ENCODE measurements at regions not wholly inside any gene's neighbourhood (a gene's known extent, or its start where the extent isn't known, plus 50 kb on each side); places are given as distances from the start of the nearest gene placed in this dataset.

DNA sequence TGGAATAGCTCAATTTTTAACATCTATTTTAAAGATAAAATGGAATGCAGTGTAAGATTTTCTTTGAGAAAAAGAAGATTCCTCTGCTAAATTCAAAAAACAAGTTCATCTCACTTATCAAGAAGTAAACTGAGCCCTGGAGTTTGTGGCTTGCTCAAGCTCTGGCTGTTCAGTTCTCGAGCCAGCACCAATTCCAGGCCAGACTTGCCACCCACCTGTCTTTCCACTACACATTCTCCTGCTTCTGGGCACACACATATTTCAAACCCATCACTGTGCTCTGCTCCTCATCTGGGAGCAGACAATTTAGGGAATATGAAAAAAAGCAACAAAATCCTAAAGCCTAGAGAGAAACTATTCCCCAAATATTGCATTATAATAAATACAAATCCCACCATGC lies 424.5 kb downstream of the ENC1 start:
- Histone ChIP-seq H3K27ac (no peak overlapping the region), H3K36me3 (no peaks in the 10 kb centered on the region), H3K4me1 (ENCODE audit: control insufficient read depth in 1 of 2, insufficient read depth in 1 of 2, low read depth in 1 of 2, low read length in 1 of 2) (no peaks in the 10 kb centered on the region), H3K9me3 (no peaks in the 10 kb centered on the region), H3K27me3 (no peaks in the 10 kb centered on the region), H3K4me3 (ENCODE audit: low read depth in 1 of 2, low read length in 1 of 2) (no peak overlapping the region)
- TF ChIP-seq, protein P1, sequence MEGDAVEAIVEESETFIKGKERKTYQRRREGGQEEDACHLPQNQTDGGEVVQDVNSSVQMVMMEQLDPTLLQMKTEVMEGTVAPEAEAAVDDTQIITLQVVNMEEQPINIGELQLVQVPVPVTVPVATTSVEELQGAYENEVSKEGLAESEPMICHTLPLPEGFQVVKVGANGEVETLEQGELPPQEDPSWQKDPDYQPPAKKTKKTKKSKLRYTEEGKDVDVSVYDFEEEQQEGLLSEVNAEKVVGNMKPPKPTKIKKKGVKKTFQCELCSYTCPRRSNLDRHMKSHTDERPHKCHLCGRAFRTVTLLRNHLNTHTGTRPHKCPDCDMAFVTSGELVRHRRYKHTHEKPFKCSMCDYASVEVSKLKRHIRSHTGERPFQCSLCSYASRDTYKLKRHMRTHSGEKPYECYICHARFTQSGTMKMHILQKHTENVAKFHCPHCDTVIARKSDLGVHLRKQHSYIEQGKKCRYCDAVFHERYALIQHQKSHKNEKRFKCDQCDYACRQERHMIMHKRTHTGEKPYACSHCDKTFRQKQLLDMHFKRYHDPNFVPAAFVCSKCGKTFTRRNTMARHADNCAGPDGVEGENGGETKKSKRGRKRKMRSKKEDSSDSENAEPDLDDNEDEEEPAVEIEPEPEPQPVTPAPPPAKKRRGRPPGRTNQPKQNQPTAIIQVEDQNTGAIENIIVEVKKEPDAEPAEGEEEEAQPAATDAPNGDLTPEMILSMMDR (IDR thresholded peaks at IDR 0.05): no peak

DNA sequence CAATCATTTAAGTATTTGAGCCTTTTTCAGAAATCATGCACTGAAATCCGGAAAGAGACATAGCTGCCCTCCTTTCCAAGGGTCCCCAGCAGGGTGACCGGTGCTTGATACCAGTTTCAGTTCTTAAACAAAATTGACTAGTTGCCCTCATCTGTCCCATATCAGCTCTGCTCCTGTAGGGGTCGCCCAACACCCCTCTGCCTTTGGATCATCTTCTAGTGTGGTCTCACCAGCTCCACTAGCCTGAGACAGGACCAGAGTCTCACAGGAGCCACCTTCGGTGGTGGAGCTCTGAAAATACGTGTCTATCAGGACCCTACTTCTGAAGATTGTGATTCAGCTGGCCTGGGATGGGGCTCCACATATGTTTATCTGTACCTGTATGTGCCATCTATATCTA lies 428.2 kb downstream of the ENC1 start:
- H3K27me3 ChIP-seq: no peaks in the 10 kb centered on the region

DNA sequence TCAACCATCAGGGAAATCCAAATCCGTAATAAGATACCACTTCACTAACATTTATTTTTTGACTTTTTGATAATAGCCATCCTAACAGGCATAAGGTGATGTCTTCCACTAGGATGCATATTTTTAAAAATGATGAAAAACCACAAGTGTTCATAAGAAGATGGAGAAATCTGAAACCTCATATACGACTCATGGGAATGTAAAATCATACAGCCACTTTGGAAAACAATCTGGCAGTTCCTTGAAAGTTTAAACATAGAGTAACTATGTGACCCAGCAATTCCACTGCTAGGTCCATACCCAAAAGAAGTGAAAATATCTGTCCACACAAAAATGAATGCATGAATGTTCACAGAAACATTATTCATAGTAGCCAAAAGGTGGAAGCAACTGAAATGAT lies 431.0 kb downstream of the ENC1 start:
- TF ChIP-seq, protein P1 (IDR thresholded peaks at IDR 0.05): no peak
- Histone ChIP-seq H3K27me3 (no peaks in the 10 kb centered on the region), H3K4me1 (ENCODE audit: control insufficient read depth in 1 of 2, insufficient read depth in 1 of 2, low read depth in 1 of 2, low read length in 1 of 2) (no peaks in the 10 kb centered on the region), H3K27ac (no peak overlapping the region), H3K4me3 (ENCODE audit: low read depth in 1 of 2, low read length in 1 of 2) (no peak overlapping the region), H3K9me3 (no peaks in the 10 kb centered on the region), H3K36me3 (no peaks in the 10 kb centered on the region)

More for the DNA sequence above, 428.2 kb downstream of the ENC1 start:
- Histone ChIP-seq H3K27ac (no peak overlapping the region), H3K4me3 (ENCODE audit: low read depth in 1 of 2, low read length in 1 of 2) (no peak overlapping the region), H3K9me3 (no peaks in the 10 kb centered on the region), H3K4me1 (ENCODE audit: control insufficient read depth in 1 of 2, insufficient read depth in 1 of 2, low read depth in 1 of 2, low read length in 1 of 2) (no peaks in the 10 kb centered on the region), H3K36me3 (no peaks in the 10 kb centered on the region)
- TF ChIP-seq, protein P1 (IDR thresholded peaks at IDR 0.05): no peak

DNA sequence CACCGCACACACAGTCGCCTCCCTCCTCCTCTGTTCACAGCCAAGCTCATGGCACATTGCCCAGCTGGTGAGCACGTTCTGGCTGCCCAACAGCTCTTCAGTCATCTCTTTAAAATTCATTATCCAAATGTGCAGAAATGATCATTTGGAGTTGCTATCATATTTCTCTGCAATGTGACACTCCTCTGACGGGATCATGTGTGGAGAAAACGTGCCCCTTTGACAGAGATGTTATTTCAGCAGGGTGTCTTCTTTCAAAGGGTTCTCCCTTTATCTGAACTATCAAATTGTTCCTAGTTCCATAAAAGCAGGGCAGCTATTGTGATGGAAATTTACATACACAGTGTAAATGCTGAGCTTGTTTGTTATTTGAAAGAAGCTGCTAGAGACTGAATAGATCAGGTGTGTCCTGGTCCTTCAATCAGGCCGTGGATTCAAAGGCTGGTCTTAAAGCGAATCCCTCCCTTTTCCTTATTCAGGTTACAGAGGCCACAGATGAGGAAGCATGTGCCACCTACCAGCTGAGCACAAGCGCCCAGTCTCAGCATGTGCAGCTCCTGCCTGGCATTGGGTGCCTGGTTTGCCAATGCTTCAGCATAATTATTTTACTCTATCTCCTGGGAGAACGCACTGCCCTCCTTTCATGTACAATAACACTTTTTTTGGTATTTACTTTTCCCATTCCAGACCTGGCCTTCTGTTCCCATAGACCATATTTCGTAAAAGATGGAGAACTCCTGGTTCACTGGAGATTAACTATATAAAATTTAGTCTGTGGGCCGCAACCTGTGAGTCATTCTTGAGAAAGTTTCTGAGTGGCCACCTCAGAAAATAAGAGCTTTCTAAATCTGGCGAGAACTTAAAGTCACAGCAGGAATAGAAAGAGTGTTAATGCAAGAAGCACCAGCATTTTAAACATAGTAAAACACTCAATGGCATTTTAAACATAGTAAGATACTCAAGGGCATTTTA lies 433.7 kb downstream of the ENC1 start:
- Histone ChIP-seq H3K36me3 (no peaks in the 10 kb centered on the region), H3K4me3 (ENCODE audit: low read depth in 1 of 2, low read length in 1 of 2) (no peak overlapping the region), H3K27me3 (no peaks in the 10 kb centered on the region), H3K9me3 (no peaks in the 10 kb centered on the region), H3K4me1 (ENCODE audit: control insufficient read depth in 1 of 2, insufficient read depth in 1 of 2, low read depth in 1 of 2, low read length in 1 of 2) (no peaks in the 10 kb centered on the region), H3K27ac (no peak overlapping the region)
- TF ChIP-seq, protein P1 (IDR thresholded peaks at IDR 0.05): no peak

DNA sequence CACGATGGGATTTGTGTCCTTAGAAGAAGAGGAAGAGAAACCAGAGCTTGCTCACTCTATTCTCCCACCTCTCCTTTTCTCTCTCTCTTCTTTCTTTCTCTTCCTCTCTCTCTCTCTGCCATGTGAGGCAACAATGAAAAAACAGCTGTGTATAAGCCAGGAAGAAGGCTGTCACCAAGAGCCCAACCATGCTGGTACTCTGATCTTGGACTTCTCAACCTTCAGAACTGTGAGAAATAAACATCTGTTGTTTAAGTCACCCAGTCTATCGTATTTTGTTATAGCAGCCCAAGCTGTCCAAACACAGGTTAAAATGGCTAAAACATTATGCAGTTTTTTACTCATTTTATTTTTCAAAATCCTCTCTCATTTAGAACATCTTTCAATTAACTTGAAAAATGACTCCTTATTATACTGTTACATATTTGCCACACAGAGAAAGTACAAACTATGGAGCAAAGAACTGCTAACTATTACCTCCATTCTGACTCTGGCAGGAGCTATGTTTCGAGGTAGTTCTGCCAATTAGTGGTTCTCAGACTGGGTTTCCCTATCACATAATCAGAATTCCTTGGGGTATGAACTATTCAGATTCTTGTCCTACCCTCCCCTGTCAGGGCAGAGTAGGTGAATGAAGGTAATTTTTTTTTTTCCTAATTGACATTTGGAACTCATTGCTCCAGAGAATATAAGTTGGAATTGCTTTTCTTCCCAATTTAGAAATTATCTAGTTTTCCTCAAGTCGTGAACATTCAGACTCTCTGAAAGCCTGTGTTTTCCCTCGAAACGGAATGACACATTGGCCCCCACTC lies 434.6 kb downstream of the ENC1 start:
- no peaks in the 10 kb centered on the region for H3K9me3 ChIP-seq
- no peak overlapping the region for H3K4me3 ChIP-seq (ENCODE audit: low read depth in 1 of 2, low read length in 1 of 2)
- no peak overlapping the region for H3K27ac ChIP-seq
- H3K27me3 ChIP-seq: no peaks in the 10 kb centered on the region
- H3K36me3 ChIP-seq: no peaks in the 10 kb centered on the region
- TF ChIP-seq, protein P1 (IDR thresholded peaks at IDR 0.05): no peak
- no peaks in the 10 kb centered on the region for H3K4me1 ChIP-seq (ENCODE audit: control insufficient read depth in 1 of 2, insufficient read depth in 1 of 2, low read depth in 1 of 2, low read length in 1 of 2)

Data from neutrophil (primary cell).